Endothelial cell of umbilical vein (primary cell): ENCODE measurements at regions not wholly inside any gene's neighbourhood (a gene's known extent, or its start where the extent isn't known, plus 50 kb on each side); places are given as distances from the start of the nearest gene placed in this dataset.

Source experiments
- BruUV-seq: library from RNA; stranded (reverse); fragments of 400-500 nt; replicated peaks from 2 replicates; lab custom pipeline; 2021; lab: Mats Ljungman, UMichigan
- CTCF ChIA-PET: fragments of 300-600, 350-600 bp; sonication (Branson Sonifier 250); formaldehyde crosslinking; loops from one replicate; lab custom pipeline; 2021; ENCODE audit warnings: antibody characterized with exemption, inconsistent platforms; lab: Charles Lee
- POLR2A ChIA-PET: fragments of 300-600, 350-600 bp; sonication (Branson Sonifier 250); formaldehyde crosslinking; loops from one replicate; lab custom pipeline; 2021; ENCODE audit warnings: antibody characterized with exemption, inconsistent platforms; lab: Charles Lee
- DNase-seq: peaks from one replicate; pipeline ENCODE4 v3.0.0-alpha.2; 2011; ENCODE audit warnings: low read depth, low spot score
- FAIRE-seq: peaks from 2 replicates; lab custom pipeline; 2011; peaks lifted over from hg19 to GRCh38; lab: Jason Lieb, UNC
- H2AFZ ChIP-seq: 2 replicates; pipeline ENCODE4 v1.6.0; 2012; ENCODE audit warnings: low read depth, low read length, control low read depth, inconsistent platforms
- H3K27ac ChIP-seq: 2 replicates; pipeline ENCODE4 v1.5.1; 2011; ENCODE audit warnings: low read depth, mild to moderate bottlenecking, control low read depth, low read length, moderate library complexity; ENCODE audit not compliant: insufficient read depth
- H3K27me3 ChIP-seq, 2 experiments: 2 replicates each; pipeline versions ENCODE4 v1.6.0 to v1.6.1; 2011; ENCODE audit warnings: low read length in 2 of 2, mixed read lengths in 1 of 2; ENCODE audit not compliant: control insufficient read depth in 2 of 2, insufficient read depth in 2 of 2
- H3K36me3 ChIP-seq, 2 experiments: 2 replicates in 1 of 2; 3 replicates in 1 of 2; pipeline ENCODE4 v1.5.1; 2011; ENCODE audit warnings: low read length in 2 of 2, mild to moderate bottlenecking in 1 of 2, moderate library complexity in 1 of 2; ENCODE audit not compliant: control insufficient read depth in 2 of 2, insufficient read depth in 2 of 2; ENCODE audit errors: extremely low read depth in 1 of 2
- H3K4me1 ChIP-seq: 3 replicates; pipeline ENCODE4 v1.5.1; 2011; ENCODE audit warnings: mild to moderate bottlenecking, low read length; ENCODE audit not compliant: control insufficient read depth, insufficient read depth; ENCODE audit errors: extremely low read depth
- H3K4me2 ChIP-seq: 2 replicates; pipeline ENCODE4 v1.6.1; 2011; ENCODE audit warnings: low read length, control low read depth, mixed read lengths; ENCODE audit not compliant: insufficient read depth
- H3K4me3 ChIP-seq, 3 experiments: fragments of 200-600 bp in 1 of 3; sonication (generic), shearing (Covaris generic) in 1 of 3; replicated peaks in 1 of 3; 2 replicates each; pipeline ENCODE4 v1.5.1; 2011 to 2016; ENCODE audit warnings: control low read depth in 3 of 3, low read length in 3 of 3, mild to moderate bottlenecking in 2 of 3, inconsistent platforms in 1 of 3, low read depth in 1 of 3, moderate library complexity in 1 of 3; ENCODE audit not compliant: insufficient read depth in 1 of 3
- H3K79me2 ChIP-seq: 2 replicates; pipeline ENCODE4 v1.6.0; 2012; ENCODE audit warnings: low read length, inconsistent platforms; ENCODE audit not compliant: control insufficient read depth, insufficient read depth
- H3K9ac ChIP-seq: replicated peaks from 2 replicates; pipeline ENCODE3; 2011; ENCODE audit warnings: low read length, control low read depth; ENCODE audit not compliant: insufficient read depth; ENCODE audit errors: extremely low read depth
- H3K9me1 ChIP-seq: replicated peaks from 3 replicates; pipeline ENCODE4 v1.6.0; 2011; ENCODE audit warnings: mild to moderate bottlenecking, low read length; ENCODE audit not compliant: control insufficient read depth, insufficient read depth; ENCODE audit errors: extremely low read depth
- H3K9me3 ChIP-seq: replicated peaks from 2 replicates; pipeline ENCODE4 v1.5.1; 2012; ENCODE audit warnings: low read length, inconsistent platforms; ENCODE audit not compliant: control insufficient read depth, insufficient read depth
- H4K20me1 ChIP-seq: replicated peaks from 2 replicates; pipeline ENCODE3; 2011; ENCODE audit warnings: mild to moderate bottlenecking, low read length; ENCODE audit not compliant: control insufficient read depth, insufficient read depth; ENCODE audit errors: extremely low read depth
- CTCF ChIP-seq, 2 donors: IDR thresholded peaks; 1 replicate in 1 of 2; 2 replicates in 1 of 2; pipeline ENCODE4 v1.5.1; 2011; ENCODE audit warnings: low read length in 2 of 2, mild to moderate bottlenecking in 2 of 2, moderate library complexity in 2 of 2, control low read depth in 1 of 2, inconsistent platforms in 1 of 2, low read depth in 1 of 2; ENCODE audit not compliant: insufficient read depth in 1 of 2; ENCODE audit errors: extremely low read depth in 1 of 2
- EZH2 ChIP-seq: IDR thresholded peaks from 2 replicates; pipeline ENCODE4 v1.6.1; 2012; ENCODE audit warnings: borderline replicate concordance, low read depth, mild to moderate bottlenecking, moderate library complexity, low read length, inconsistent platforms; ENCODE audit not compliant: severe bottlenecking
- FOS ChIP-seq: IDR thresholded peaks from 2 replicates; pipeline ENCODE4 v1.6.1; 2011; ENCODE audit warnings: mild to moderate bottlenecking, low read length, moderate library complexity, borderline replicate concordance; ENCODE audit not compliant: insufficient read depth
- GATA2 ChIP-seq: IDR thresholded peaks from 2 replicates; pipeline ENCODE4 v1.7.0; 2011; ENCODE audit warnings: low read depth, mild to moderate bottlenecking, moderate library complexity, mixed read lengths, low read length; ENCODE audit not compliant: insufficient read length, insufficient read depth
- JUN ChIP-seq: IDR thresholded peaks from 2 replicates; pipeline ENCODE4 v1.6.1; 2011; ENCODE audit warnings: borderline replicate concordance, low read depth; ENCODE audit not compliant: insufficient read length, insufficient read depth
- MAX ChIP-seq: IDR thresholded peaks from 2 replicates; pipeline ENCODE4 v1.6.1; 2011; ENCODE audit not compliant: insufficient read depth, insufficient read length
- MYC ChIP-seq: IDR thresholded peaks from one replicate; pipeline ENCODE4 v1.6.1; 2011; ENCODE audit warnings: mild to moderate bottlenecking, low read depth, low read length
- POLR2A ChIP-seq: IDR thresholded peaks from 2 replicates; pipeline ENCODE4 v1.6.1; 2012; ENCODE audit warnings: low read depth, mild to moderate bottlenecking, control low read depth, low read length
- POLR2AphosphoS5 ChIP-seq: IDR thresholded peaks from 2 replicates; pipeline ENCODE4 v1.6.1; 2012; ENCODE audit warnings: low read depth, mild to moderate bottlenecking, control low read depth, low read length, moderate library complexity; ENCODE audit not compliant: insufficient read depth
- dilution Hi-C: fragments of 300-500 bp; cut with MboI; formaldehyde crosslinking; loops from one replicate; pipeline ENCODE4 v1.15.0; 2019; ENCODE audit warnings: low sequenced_read_pairs; ENCODE audit not compliant: extremely low pct_ligation_motif_present
- intact Hi-C: fragments of 100-400 bp; cut with micrococcal nuclease; formaldehyde crosslinking; loops from one replicate; pipeline ENCODE4 v1.10.0; 2022

GRCh38 chr10:55019439-55019838, 218.4 kb upstream of the PCDH15 start:
- Histone ChIP-seq H3K27me3 (no peaks in the 10 kb centered on the region), H3K4me2 (no peak overlapping the region), H4K20me1 (no peaks in the 10 kb centered on the region), H3K36me3 (no peaks in the 10 kb centered on the region), H3K79me2 (no peaks in the 10 kb centered on the region), H2AFZ (no peak overlapping the region), H3K27ac (no peak overlapping the region), H3K4me1 (no peaks in the 10 kb centered on the region), H3K9ac (no peak overlapping the region), H3K9me1 (no peaks in the 10 kb centered on the region), H3K9me3 (no peaks in the 10 kb centered on the region), H3K4me3 (no peak overlapping the region)
- intact Hi-C loops: no loop called here
- POLR2A ChIA-PET: no interaction called here
- no TSS peak for BruUV-seq
- FAIRE-seq: peak; percentile 44
- TF ChIP-seq MYC (no peak), EZH2 (no peak), FOS (no peak), MAX (no peak), CTCF (IDR thresholded peaks at IDR 0.05; ENCODE audit: extremely low read depth in 1 of 2, insufficient read depth in 1 of 2, low read depth in 1 of 2, low read length in 2 of 2) (no peak), POLR2AphosphoS5 (no peak), JUN (no peak), POLR2A (no peak), GATA2 (no peak)
- DNase-seq: no peak
- dilution Hi-C loops: no loop called here
- CTCF ChIA-PET: no interaction called here
